GM12874 (cell line): ENCODE measurements at regions not wholly inside any gene's neighbourhood (a gene's known extent, or its start where the extent isn't known, plus 50 kb on each side); places are given as distances from the start of the nearest gene placed in this dataset.

Source experiments
- CTCF ChIP-seq: IDR thresholded peaks from 2 replicates; pipeline ENCODE4 v1.5.1; 2011; ENCODE audit warnings: low read depth, mild to moderate bottlenecking, control low read depth, low read length, moderate library complexity; ENCODE audit not compliant: insufficient read depth

- no peak for TF ChIP-seq CTCF
Measured at GRCh38 chr14:22243971-22244581, 344.9 kb downstream of the DAD1 start.

- TF ChIP-seq CTCF, result no peak
Measured at GRCh38 chr14:22233377-22233776, 355.6 kb downstream of the DAD1 start.

- TF ChIP-seq CTCF, result no peak
Measured at GRCh38 chr14:22232933-22233332, 356.1 kb downstream of the DAD1 start.

- TF ChIP-seq CTCF, result no peak
Measured at GRCh38 chr14:22232486-22232885, 356.5 kb downstream of the DAD1 start.

GRCh38 chr14:22231018-22231417 is 358.0 kb downstream of the DAD1 start:
- TF ChIP-seq CTCF, result no peak

- TF ChIP-seq CTCF, result no peak
Measured at GRCh38 chr14:22230517-22230916, 358.5 kb downstream of the DAD1 start.

GRCh38 chr14:22227084-22227483 is 361.9 kb downstream of the DAD1 start:
- no peak for TF ChIP-seq CTCF

GRCh38 chr14:22226381-22226780 is 362.6 kb downstream of the DAD1 start:
- TF ChIP-seq CTCF, result 0 out of 2 replicates have a peak, but pooled peaks have one; percentile 32
